HEK293T (cell line): ENCODE measurements at regions not wholly inside any gene's neighbourhood (a gene's known extent, or its start where the extent isn't known, plus 50 kb on each side); places are given as distances from the start of the nearest gene placed in this dataset.

Experiments
- CTCF ChIA-PET: fragments of 350-600 bp; formaldehyde crosslinking; extraction: SDS; loops from one replicate; lab custom pipeline; 2021; ENCODE audit warnings: antibody characterized with exemption, inconsistent platforms; lab: Yijun Ruan, JAX
- POLR2A ChIA-PET: fragments of 350-600 bp; formaldehyde crosslinking; extraction: SDS; loops from one replicate; lab custom pipeline; 2020; ENCODE audit warnings: antibody characterized with exemption, inconsistent platforms; lab: Yijun Ruan, JAX
- DNase-seq: peaks from one replicate; pipeline ENCODE4 v3.0.0; 2012; ENCODE audit warnings: mixed read lengths; ENCODE audit errors: extremely low spot score
- ARNT ChIP-seq: fragments of 450-650 bp; IDR thresholded peaks from 2 replicates; pipeline ENCODE4 v1.6.1; 2017; ENCODE audit warnings: mild to moderate bottlenecking
- BHLHE40 ChIP-seq: fragments of 450-650 bp; IDR thresholded peaks from 2 replicates; pipeline ENCODE4 v1.6.1; 2016; ENCODE audit warnings: mild to moderate bottlenecking, moderate library complexity, borderline replicate concordance
- CTBP1 ChIP-seq: fragments of 450-650 bp; IDR thresholded peaks from 2 replicates; pipeline ENCODE4 v1.6.1; 2016; ENCODE audit warnings: borderline replicate concordance
- ELF4 ChIP-seq: fragments of 450-650 bp; IDR thresholded peaks from 2 replicates; pipeline ENCODE4 v1.6.1; 2017; ENCODE audit warnings: antibody characterized with exemption
- FOXA1 ChIP-seq: fragments of 450-650 bp; IDR thresholded peaks from 2 replicates; pipeline ENCODE4 v1.6.1; 2016; ENCODE audit warnings: mild to moderate bottlenecking
- FOXK2 ChIP-seq: fragments of 450-650 bp; IDR thresholded peaks from 2 replicates; pipeline ENCODE4 v1.6.1; 2016; ENCODE audit warnings: mild to moderate bottlenecking
- FOXM1 ChIP-seq: fragments of 450-650 bp; IDR thresholded peaks from 2 replicates; pipeline ENCODE4 v1.6.1; 2017; ENCODE audit warnings: mild to moderate bottlenecking, borderline replicate concordance
- HDGF ChIP-seq: fragments of 450-650 bp; IDR thresholded peaks from 2 replicates; pipeline ENCODE4 v1.6.1; 2017; ENCODE audit warnings: antibody characterized with exemption, borderline replicate concordance
- L3MBTL2 ChIP-seq: fragments of 450-650 bp; conservative IDR thresholded peaks from 2 replicates; pipeline ENCODE4 v1.6.1; 2016; ENCODE audit warnings: mild to moderate bottlenecking
- LEF1 ChIP-seq: fragments of 450-650 bp; IDR thresholded peaks from 2 replicates; pipeline ENCODE4 v1.6.1; 2017; ENCODE audit warnings: mild to moderate bottlenecking, borderline replicate concordance
- NFRKB ChIP-seq: fragments of 450-650 bp; IDR thresholded peaks from 2 replicates; pipeline ENCODE4 v1.6.1; 2016; ENCODE audit warnings: mild to moderate bottlenecking, moderate library complexity
- PKNOX1 ChIP-seq: fragments of 450-650 bp; IDR thresholded peaks from 2 replicates; pipeline ENCODE4 v1.6.1; 2016
- SP1 ChIP-seq: fragments of 450-650 bp; IDR thresholded peaks from 2 replicates; pipeline ENCODE4 v1.6.1; 2017
- SUZ12 ChIP-seq: fragments of 450-650 bp; IDR thresholded peaks from 2 replicates; pipeline ENCODE4 v1.6.1; 2016; ENCODE audit warnings: mild to moderate bottlenecking
- TARDBP ChIP-seq: fragments of 450-650 bp; IDR thresholded peaks from 2 replicates; pipeline ENCODE4 v1.6.1; 2016
- ZNF384 ChIP-seq: fragments of 450-650 bp; IDR thresholded peaks from 2 replicates; pipeline ENCODE4 v1.6.1; 2016

GRCh38 chr11:15525582-15525981, 410.9 kb downstream of the INSC start:
- CTCF ChIA-PET, result no interaction called here
- POLR2A ChIA-PET, result no interaction called here
- no peak for DNase-seq
- no peak for TF ChIP-seq BHLHE40
- no peak for TF ChIP-seq ARNT
- TF ChIP-seq ZNF384, result no peak
- no peak for TF ChIP-seq SUZ12
- TF ChIP-seq SP1, result no peak
- no peak for TF ChIP-seq HDGF
- TF ChIP-seq NFRKB, result no peak

GRCh38 chr11:15526032-15526431, 411.3 kb downstream of the INSC start:
- ChIA-PET POLR2A (no interaction called here), CTCF (no interaction called here)
- no peak for DNase-seq
- no peak for TF ChIP-seq FOXA1
- no peak for TF ChIP-seq ELF4
- TF ChIP-seq ZNF384, result no peak
- no peak for TF ChIP-seq L3MBTL2
- no peak for TF ChIP-seq HDGF
- TF ChIP-seq PKNOX1, result no peak
- TF ChIP-seq CTBP1, result no peak
- TF ChIP-seq SP1, result no peak
- TF ChIP-seq FOXM1, result no peak
- TF ChIP-seq TARDBP, result no peak
- TF ChIP-seq SUZ12, result no peak
- no peak for TF ChIP-seq ARNT
- no peak for TF ChIP-seq FOXK2
- no peak for TF ChIP-seq BHLHE40
- TF ChIP-seq LEF1, result no peak
- no peak for TF ChIP-seq NFRKB

GRCh38 chr11:15526859-15527450, 412.2 kb downstream of the INSC start:
- ChIA-PET CTCF (no interaction called here), POLR2A (no interaction called here)
- DNase-seq, result no peak
- TF ChIP-seq HDGF (no peak), TARDBP (no peak), L3MBTL2 (no peak), ARNT (no peak), ZNF384 (no peak), PKNOX1 (no peak), ELF4 (no peak), SP1 (no peak), FOXM1 (no peak), FOXA1 (no peak)

- TF ChIP-seq BHLHE40 (no peak), NFRKB (no peak), SP1 (no peak), CTBP1 (no peak), FOXK2 (no peak), SUZ12 (no peak)
- CTCF ChIA-PET, result interaction anchor here (0.6 kb wide), 1 partner anchor 287 kb away, joined by 3 read pairs; no protein-coding TSS in a partner anchor
- no peak for DNase-seq
- POLR2A ChIA-PET, result no interaction called here
These were observed 417.7 kb downstream of the INSC start for GRCh38 chr11:15532432-15532831.

DNA sequence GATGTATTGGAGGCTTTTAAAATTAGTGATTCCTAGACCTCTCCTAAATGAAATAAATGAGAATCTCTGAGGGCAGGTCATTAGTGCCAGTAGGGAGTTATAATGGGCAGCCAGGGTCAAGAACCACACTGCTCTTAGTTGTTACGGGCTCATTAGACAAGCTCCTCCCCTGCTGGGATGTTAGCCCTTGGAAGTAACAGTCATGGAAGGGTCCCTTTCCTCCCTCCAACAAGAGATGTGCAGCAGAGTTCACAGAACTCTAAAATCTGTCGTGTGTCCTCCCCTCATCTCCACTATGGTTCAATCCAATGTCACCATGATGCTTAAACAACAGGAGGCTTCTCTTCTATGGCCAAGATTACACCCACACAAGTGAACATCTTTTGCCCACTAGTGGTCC, 419.5 kb downstream of the INSC start:
- ChIA-PET CTCF (no interaction called here), POLR2A (no interaction called here)
- TF ChIP-seq NFRKB (no peak), BHLHE40 (no peak), SP1 (no peak), ZNF384 (no peak), PKNOX1 (no peak), TARDBP (no peak), SUZ12 (no peak), FOXM1 (no peak), FOXA1 (no peak), FOXK2 (no peak), HDGF (no peak), CTBP1 (no peak), LEF1 (no peak), ELF4 (no peak), ARNT (no peak), L3MBTL2 (no peak)
- DNase-seq, result no peak

DNA sequence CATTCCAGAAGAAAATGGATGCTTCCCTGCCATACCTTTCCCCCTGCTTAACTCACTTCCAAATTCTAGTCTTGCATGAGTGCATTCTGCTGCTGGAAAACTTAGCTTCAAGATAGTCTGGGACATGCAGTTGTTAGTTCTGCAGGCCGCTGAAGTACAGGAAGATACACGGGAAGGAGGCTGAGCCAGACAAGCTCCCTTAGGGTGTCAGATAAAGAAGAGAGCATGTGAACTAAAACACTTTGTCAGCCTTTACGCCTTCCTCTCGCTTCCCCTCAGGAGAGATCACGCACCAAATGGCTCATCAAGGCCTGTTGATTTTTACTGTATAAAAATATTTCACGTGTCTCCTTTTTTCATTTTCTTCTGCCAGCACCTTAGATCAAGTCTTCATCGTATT, 420.7 kb downstream of the INSC start:
- ChIA-PET CTCF (no interaction called here), POLR2A (no interaction called here)
- no peak for DNase-seq
- TF ChIP-seq ZNF384 (no peak), LEF1 (no peak), CTBP1 (no peak), FOXA1 (no peak)

DNA sequence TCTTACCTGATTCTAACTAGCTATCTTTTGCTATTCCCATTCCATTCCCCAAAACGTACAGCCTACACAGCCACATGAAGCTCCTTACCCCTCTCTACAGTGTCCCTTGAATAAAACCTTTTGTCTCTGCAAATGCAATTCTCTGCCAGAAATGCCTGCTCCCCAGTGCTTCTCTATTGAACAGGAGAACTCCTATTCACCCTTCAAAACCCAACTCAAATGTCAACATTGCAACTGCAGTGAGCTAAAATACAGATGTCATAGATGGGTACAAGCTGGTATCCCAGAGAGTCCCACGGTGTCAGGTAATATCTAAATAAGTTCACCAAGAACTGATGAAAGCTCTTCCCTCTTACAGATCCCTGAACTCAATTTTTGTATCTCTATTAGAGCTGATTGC, 421.7 kb downstream of the INSC start:
- DNase-seq, result no peak
- CTCF ChIA-PET, result no interaction called here
- TF ChIP-seq ZNF384, result no peak
- no peak for TF ChIP-seq NFRKB
- no peak for TF ChIP-seq HDGF
- no peak for TF ChIP-seq SUZ12
- no peak for TF ChIP-seq L3MBTL2
- no peak for TF ChIP-seq SP1
- no peak for TF ChIP-seq BHLHE40
- TF ChIP-seq ARNT, result no peak
- TF ChIP-seq TARDBP, result no peak
- no peak for TF ChIP-seq CTBP1
- TF ChIP-seq FOXK2, result no peak
- no peak for TF ChIP-seq FOXM1
- TF ChIP-seq ELF4, result no peak
- no peak for TF ChIP-seq PKNOX1
- no peak for TF ChIP-seq LEF1
- TF ChIP-seq FOXA1, result no peak
- POLR2A ChIA-PET, result interaction anchor here (0.6 kb wide), 1 partner anchor 227 kb away, joined by 3 read pairs; no protein-coding TSS in a partner anchor
